Hepatic stellate cell (primary cell): ENCODE measurements at regions not wholly inside any gene's neighbourhood (a gene's known extent, or its start where the extent isn't known, plus 50 kb on each side); places are given as distances from the start of the nearest gene placed in this dataset.

Experiments used
- DNase-seq: peaks from one replicate; pipeline ENCODE4 v3.0.0; 2011; ENCODE audit warnings: low spot score

GRCh38 chr9:90309809-90310520 lies 332.7 kb downstream of the DIRAS2 start:
- DNase-seq, result no peak

DNA sequence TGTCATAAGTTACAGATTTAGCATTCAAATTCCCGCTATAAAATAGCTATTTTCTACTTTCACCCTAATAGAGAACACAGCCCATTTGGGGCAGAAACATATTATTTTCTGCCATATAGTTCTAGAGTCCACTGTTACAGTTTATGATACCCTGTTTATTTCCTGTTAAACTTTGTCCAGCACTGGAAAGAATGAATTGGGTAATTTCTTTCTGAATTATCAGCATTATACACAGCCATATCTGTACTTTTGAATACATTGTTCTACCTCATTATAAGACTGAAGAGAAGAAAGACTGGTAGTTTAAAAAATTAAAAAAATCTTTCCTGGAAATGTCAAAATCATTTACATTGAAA lies 332.1 kb downstream of the DIRAS2 start:
- DNase-seq, result no peak

- DNase-seq, result no peak
Observed at GRCh38 chr9:90311811-90312210, 330.8 kb downstream of the DIRAS2 start.

- no peak for DNase-seq
Observed at GRCh38 chr9:90322296-90322695, 320.3 kb downstream of the DIRAS2 start.

DNA sequence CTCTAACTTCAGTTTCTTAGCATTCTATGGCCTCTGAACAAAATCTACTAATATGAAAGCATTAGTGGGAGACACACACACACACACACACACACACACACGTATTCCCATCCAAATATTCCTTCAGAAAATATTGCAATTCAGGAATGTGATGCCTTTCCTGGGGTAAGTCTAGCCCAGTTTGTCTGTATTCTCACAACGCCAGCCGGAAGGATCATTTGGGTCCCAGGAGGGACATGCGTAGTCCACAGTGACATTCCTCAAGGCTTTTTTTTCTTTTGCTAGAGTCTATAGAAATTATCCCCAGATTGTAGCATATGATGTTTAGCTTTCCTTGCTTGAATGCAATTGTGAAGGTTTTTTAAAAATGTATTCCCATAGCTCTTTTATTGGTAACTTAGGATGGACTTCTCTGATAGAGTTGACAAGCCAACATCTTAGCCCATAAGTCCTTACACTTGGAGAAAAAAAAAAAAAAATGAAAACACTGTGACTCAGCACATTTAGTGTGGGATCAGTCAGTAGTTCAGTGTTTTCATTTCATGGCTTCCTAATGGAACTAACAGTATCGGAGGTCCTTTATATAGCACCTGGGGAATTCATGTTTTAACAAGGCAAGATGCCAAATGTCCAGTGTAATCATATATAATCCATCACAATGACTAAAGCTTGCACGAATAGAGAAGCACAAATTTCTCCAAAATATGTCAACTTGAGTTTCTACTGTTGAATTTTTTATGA lies 316.5 kb downstream of the DIRAS2 start:
- DNase-seq, result no peak

GRCh38 chr9:90330231-90330630 lies 312.4 kb downstream of the DIRAS2 start:
- DNase-seq, result no peak

DNA sequence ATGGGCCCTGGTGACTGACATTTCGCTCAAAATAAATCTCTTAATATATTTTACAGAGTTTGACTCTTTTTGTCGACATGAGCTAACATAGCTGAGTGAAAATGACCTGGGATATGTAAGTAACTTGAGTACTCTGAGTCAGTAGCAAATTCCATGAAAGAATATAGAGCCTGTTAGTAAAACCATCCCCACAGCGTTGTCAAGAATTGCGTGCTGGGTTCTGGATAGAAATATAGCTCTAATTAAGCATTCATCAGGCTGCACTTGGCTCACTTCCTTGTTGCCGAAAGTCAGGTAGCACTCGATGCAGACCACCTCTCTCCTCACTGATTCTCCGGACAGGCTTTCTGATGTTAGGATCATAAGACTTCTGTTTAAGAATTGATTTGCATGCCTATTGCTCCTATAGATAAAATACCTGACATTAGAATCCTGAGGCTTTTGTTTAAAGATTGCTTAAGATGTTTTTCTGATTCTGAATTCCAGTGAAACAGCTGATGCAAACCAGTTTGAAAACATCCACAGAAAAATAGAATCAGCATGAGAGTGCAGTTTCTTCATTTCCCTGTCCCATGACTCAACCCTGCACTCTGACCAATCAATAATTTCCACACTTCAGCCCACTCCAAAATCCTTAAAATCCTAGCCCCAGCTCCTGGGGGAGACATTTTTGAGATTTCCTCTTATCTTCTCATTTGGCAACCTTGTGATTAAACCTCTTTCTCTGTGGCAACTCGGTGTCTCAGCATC lies 310.6 kb downstream of the DIRAS2 start:
- no peak for DNase-seq

DNA sequence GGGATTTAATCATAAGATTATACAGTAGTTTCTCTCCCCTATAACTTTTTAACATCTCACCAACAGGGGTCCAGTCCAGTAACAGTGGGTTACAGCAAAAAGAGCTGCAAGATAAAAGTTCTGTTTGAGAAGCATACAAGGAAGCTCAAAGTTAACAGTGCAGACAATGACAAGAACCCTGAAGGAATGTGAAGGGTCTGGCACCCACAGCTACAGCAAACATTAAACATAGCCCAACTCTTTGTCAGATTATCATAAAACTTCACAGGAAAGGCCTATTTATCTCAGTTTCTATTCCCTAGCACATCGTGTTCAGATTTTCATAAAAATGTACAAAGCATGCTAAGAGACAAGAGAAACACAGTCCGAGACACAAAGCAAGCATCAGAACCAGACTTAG lies 309.4 kb downstream of the DIRAS2 start:
- no peak for DNase-seq

GRCh38 chr9:90340421-90340820 lies 302.2 kb downstream of the DIRAS2 start:
- no peak for DNase-seq

DNA sequence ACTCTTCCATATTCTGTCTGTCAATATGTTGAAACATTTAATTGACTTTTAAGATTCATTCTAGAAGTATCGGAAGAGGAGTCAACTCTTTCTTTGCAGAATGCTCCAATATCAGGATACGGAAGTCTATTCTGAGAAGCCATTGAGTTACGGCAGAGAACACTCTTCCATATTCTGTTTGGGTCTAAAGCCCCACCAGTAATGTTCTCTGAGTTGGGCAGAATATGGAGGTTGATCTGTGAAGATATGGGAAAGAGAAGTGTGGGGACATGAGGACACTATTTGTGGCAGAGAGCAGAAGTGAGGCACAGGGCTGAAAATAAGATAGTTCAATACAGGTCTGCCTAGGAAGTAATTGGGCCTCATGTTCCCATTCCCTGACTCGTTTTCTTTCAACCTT lies 300.0 kb downstream of the DIRAS2 start:
- no peak for DNase-seq

DNA sequence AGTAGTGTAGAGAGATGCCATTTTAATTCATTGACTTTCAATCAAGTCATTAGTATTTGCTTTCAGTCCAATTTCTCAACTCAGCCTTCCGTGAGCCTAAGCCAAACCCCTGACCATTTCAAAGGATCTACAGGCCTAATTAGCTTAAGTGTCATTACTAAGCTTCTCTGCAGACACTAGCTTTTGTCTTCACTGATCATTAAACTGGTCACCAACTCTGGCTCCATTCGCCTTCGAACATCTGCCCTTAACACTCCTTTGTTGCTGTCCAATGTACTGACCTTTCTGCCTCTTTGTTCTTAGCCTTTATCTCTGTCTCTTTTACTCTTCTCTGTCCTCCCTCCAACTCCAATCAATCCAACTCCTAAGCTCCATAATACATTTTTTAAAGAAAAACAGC lies 299.3 kb downstream of the DIRAS2 start:
- no peak for DNase-seq

DNA sequence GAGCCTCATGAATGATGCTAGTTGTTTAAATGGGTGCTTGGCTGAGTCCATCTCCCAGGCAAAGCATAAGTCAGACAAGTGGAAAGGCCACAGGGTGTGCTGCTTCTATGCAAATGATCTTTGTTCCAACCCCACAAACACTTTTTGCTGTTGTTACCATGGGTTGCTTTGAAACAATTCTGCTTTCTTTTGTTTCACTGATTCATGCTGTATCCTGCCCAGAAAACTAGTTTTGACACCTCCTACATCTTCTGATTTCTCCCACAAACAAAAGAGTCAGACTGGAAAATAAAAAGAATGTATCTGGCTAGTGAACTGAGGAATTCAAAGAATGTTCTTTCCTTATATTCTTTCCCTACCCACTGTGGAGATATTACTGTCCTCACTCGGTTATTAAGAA lies 298.6 kb downstream of the DIRAS2 start:
- DNase-seq, result no peak

- no peak for DNase-seq
Observed at GRCh38 chr9:90365666-90366065, 277.0 kb downstream of the DIRAS2 start.

- DNase-seq, result no peak
Observed at GRCh38 chr9:90368241-90368640, 274.4 kb downstream of the DIRAS2 start.

DNA sequence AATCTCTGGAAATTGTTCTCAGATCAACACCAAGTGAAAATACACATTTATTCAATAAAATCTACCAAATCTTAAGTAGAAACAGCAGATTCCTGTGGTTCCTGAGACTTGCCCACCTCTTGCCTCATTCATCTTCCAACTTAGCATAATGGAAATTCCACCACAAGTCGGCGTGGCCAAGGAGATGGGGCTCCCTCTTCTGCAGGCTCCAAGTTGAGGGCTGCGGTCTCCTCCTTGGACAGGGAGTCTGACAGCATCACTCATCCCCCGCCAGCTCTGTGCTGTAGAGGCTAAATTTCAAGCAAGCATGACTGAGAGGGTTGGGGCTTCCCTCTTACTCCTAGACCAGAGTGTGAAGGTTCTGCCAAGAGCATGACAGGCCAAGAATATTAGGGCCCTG lies 273.7 kb downstream of the DIRAS2 start:
- DNase-seq, result no peak

GRCh38 chr9:90379771-90380170 lies 262.9 kb downstream of the DIRAS2 start:
- DNase-seq, result no peak

DNA sequence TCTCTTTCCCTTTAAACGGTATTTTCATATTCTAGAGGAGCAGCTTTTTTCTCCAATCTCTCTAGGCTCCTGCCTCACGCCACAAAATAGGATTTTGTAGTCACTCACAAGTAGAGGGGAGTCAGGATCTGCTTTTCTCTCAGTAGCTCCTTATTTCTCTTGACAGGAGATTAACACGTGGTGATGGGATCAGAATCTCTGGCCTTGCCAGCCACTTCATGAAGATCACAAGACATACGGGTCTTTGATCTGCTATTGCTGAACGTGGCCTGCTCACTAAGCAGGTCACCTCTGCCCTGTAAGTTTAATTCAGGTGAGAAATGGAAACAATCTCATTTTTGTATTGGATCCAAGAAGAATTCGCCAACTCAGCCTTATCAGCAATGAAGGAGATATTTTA lies 257.5 kb downstream of the DIRAS2 start:
- no peak for DNase-seq

DNA sequence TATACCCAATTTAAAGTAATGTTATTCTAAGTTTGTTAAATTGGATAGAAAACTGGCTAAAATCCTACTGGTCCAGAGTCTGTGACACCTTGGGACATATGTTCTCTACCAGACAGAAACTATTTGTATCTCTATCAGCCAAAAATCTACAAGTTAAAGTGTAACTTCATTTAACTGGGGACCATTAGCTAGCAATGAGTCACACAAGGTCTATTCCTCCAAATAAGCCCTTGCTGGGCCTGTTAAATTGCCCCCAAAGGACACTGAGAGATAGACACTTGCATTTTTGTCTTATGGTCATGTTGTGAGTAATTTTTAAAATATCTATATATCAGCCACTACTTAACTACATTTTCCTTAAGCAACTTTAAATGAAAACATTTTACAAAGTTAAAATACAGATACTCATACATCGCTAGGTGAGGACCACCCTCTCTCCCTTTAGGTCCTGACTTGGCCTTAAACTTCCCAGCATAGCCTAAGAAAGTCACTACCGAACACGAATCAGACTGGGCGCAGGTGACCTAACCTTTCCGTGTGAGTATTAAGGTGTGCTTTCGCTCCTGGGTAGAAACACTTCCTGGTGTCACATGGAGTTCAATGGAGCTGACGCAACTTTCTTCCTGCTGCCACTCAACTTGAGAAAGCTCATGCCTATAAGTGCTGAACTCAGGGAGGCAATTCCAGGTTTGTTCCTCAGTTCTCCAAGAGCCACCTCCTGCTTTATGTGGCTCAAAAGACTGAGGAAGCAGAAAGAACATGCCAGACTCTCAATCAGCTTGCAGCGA lies 249.1 kb downstream of the DIRAS2 start:
- no peak for DNase-seq

DNA sequence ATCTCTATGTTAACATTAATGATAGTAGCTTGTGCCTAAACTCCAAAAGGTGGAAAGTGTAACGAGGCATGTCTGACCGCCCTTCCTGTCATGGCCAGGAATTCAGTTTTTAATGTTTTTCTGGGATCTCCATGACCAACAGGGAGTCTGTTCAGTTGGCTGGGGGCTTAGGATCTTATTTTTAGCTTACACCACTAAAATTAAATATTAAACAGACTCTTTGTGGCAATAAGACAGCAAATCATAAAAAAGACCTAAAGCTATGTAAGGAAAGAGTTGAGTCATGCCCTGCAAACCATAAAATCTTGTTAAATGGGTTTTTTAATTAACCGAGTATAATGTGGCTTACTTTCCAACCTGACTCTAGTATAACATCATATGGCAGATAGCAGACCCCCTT lies 247.8 kb downstream of the DIRAS2 start:
- DNase-seq, result no peak

GRCh38 chr9:90400091-90400490 lies 242.5 kb downstream of the DIRAS2 start:
- DNase-seq, result no peak

DNA sequence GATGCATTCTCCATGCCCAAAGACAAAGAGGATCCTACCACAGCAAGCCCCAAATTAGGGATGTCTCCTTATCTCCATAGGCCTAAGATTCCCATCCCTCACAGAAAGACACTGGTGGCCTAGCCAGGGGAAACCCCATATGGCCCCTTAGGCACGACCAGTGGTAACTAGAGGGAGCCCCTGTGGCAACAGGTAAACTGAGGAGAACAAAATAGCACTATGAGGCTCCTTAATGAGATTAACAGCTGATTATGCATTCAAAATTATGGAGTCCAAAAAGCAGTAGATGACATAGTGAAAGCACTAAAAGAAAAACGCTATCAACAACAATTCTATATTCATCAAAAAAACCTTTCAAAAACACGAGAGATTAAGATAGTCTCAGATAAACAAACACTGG lies 234.0 kb downstream of the DIRAS2 start:
- no peak for DNase-seq

GRCh38 chr9:90419221-90419851 lies 223.3 kb downstream of the DIRAS2 start:
- DNase-seq, result no peak
